ENCODE measurements at regions not wholly inside any gene's neighbourhood (a gene's known extent, or its start where the extent isn't known, plus 50 kb on each side); places are given as distances from the start of the nearest gene placed in this dataset.
A peak's percentile ranks its signal among the peaks of the same experiment; 100 is the strongest.

DNA sequence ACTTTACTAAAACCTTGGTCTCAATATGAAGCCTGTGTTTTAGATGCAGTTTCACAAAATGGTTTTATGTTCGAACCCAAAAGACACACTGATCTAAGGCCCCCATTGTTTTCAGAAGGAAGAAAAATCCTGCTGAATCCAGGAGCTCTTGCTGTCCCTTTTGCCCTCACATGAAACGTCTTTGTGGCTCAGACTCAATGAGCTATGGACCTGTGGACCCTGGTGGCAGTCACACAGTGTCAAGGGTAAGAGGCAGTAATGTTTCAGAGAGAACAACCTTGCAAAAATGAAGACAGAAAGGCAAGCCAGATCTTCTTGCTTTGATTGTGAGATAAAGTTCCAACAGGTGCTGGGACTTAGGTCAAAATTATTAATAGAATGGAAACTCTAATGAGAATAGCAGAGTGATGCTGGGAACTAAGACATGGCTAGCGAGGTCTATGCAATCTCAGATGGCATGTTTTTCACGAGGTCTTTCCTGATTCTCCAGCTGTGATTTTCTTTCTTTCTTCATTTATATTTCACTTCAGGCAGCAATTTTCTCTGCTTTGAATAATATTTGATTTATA, 164.9 kb upstream of the SLC38A2 start:
- intact Hi-C loops (cut with micrococcal nuclease): no loop called here
- H4K91ac ChIP-seq (ENCODE audit: insufficient read depth, low read depth, low read length): peak overlapping the region; percentile 69; the same call in 1 of the 2 replicates
- H2AK5ac ChIP-seq (ENCODE audit: low read depth, low read length): peak overlapping the region; percentile 89
- ChIA-PET POLR2A (ENCODE audit: unreplicated experiment) (no interaction called here), CTCF (interaction anchor here (0.5 kb wide), 1 partner anchor 442 kb away, joined by 3 read pairs; no protein-coding TSS in a partner anchor)
- H3K4me2 ChIP-seq (ENCODE audit: low read depth, low read length): no peak overlapping the region
- H3K4me1 ChIP-seq (ENCODE audit: control insufficient read depth, insufficient read depth, low read length): peaks cover 6% of the 10 kb centered on the region
- no peaks in the 10 kb centered on the region for H3K36me3 ChIP-seq (ENCODE audit: control insufficient read depth, insufficient read depth, low read length)
- H2BK15ac ChIP-seq (ENCODE audit: low read depth, low read length): peak overlapping the region; percentile 74
- peak overlapping the region; percentile 68; the same call in 1 of the 2 replicates for H3K14ac ChIP-seq (replicated peaks; ENCODE audit: low read depth, low read length)
- no peak overlapping the region; a peak in 1 of 4 replicates for H4K8ac ChIP-seq (ENCODE audit: low read depth in 2 of 2, low read length in 2 of 2)
- 100% methylated on average over 1 of the region's 4 CpGs; no CpG with 5 or more reads in 1 of the 2 experiments for WGBS, 2 experiments (ENCODE audit: extremely low coverage in 2 of 2, insufficient read length in 1 of 2)
- dilution Hi-C loops (cut with HindIII; ENCODE audit: low sequenced_read_pairs, unreplicated experiment): no loop called here
- no TSS peak for BruUV-seq (replicated peaks)
- no peak overlapping the region for H3K4me3 ChIP-seq (ENCODE audit: insufficient read depth, low read depth, low read length)
- peak overlapping the region; percentile 79 for H2BK20ac ChIP-seq (ENCODE audit: low read depth, low read length)
- ATAC-seq (ENCODE audit: low read depth) (no peak), DNase-seq (no peak)
- H2BK5ac ChIP-seq (ENCODE audit: low read depth, low read length, poor library complexity, severe bottlenecking): no peak overlapping the region
- in situ Hi-C loops (cut with MboI; ENCODE audit: low sequenced_read_pairs): no loop called here
- H3K9ac ChIP-seq (ENCODE audit: low read depth, low read length): no peak overlapping the region
- H2AFZ ChIP-seq (replicated peaks; ENCODE audit: low read length, poor library complexity): no peak overlapping the region
- TF ChIP-seq BHLHE40 (IDR thresholded peaks at IDR 0.05; ENCODE audit: low read depth, low read length) (no peak), NFE2L2 (IDR thresholded peaks at IDR 0.05; ENCODE audit: low read depth, low read length) (no peak), CEBPB (IDR thresholded peaks at IDR 0.05; ENCODE audit: low read depth, low read length) (no peak), POLR2A (IDR thresholded peaks at IDR 0.05; ENCODE audit: low read depth, low read length) (no peak), RCOR1 (IDR thresholded peaks at IDR 0.05; ENCODE audit: insufficient replicate concordance, low read length) (no peak), RFX5 (IDR thresholded peaks at IDR 0.05; ENCODE audit: low read depth, low read length) (no peak), CHD1 (IDR thresholded peaks at IDR 0.05; ENCODE audit: low read depth, low read length) (no peak), MAFK (IDR thresholded peaks at IDR 0.05; ENCODE audit: low read depth, low read length) (no peak), MXI1 (IDR thresholded peaks at IDR 0.05; ENCODE audit: borderline replicate concordance, low read depth, low read length) (no peak), SMC3 (IDR thresholded peaks at IDR 0.05; ENCODE audit: low read depth, low read length) (no peak), FOS (IDR thresholded peaks at IDR 0.05; ENCODE audit: low read depth, low read length) (no peak), RAD21 (IDR thresholded peaks at IDR 0.05; ENCODE audit: low read length) (no peak), MAZ (IDR thresholded peaks at IDR 0.05; ENCODE audit: borderline replicate concordance, low read depth, low read length) (no peak)
- TF ChIP-seq, protein P1, sequence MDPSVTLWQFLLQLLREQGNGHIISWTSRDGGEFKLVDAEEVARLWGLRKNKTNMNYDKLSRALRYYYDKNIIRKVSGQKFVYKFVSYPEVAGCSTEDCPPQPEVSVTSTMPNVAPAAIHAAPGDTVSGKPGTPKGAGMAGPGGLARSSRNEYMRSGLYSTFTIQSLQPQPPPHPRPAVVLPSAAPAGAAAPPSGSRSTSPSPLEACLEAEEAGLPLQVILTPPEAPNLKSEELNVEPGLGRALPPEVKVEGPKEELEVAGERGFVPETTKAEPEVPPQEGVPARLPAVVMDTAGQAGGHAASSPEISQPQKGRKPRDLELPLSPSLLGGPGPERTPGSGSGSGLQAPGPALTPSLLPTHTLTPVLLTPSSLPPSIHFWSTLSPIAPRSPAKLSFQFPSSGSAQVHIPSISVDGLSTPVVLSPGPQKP (IDR thresholded peaks at IDR 0.05; ENCODE audit: borderline replicate concordance, low read depth, low read length): no peak
- TF ChIP-seq, protein P2, sequence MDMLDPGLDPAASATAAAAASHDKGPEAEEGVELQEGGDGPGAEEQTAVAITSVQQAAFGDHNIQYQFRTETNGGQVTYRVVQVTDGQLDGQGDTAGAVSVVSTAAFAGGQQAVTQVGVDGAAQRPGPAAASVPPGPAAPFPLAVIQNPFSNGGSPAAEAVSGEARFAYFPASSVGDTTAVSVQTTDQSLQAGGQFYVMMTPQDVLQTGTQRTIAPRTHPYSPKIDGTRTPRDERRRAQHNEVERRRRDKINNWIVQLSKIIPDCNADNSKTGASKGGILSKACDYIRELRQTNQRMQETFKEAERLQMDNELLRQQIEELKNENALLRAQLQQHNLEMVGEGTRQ (IDR thresholded peaks at IDR 0.05; ENCODE audit: low read depth, low read length): no peak
- TF ChIP-seq, protein P3, sequence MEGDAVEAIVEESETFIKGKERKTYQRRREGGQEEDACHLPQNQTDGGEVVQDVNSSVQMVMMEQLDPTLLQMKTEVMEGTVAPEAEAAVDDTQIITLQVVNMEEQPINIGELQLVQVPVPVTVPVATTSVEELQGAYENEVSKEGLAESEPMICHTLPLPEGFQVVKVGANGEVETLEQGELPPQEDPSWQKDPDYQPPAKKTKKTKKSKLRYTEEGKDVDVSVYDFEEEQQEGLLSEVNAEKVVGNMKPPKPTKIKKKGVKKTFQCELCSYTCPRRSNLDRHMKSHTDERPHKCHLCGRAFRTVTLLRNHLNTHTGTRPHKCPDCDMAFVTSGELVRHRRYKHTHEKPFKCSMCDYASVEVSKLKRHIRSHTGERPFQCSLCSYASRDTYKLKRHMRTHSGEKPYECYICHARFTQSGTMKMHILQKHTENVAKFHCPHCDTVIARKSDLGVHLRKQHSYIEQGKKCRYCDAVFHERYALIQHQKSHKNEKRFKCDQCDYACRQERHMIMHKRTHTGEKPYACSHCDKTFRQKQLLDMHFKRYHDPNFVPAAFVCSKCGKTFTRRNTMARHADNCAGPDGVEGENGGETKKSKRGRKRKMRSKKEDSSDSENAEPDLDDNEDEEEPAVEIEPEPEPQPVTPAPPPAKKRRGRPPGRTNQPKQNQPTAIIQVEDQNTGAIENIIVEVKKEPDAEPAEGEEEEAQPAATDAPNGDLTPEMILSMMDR (conservative IDR thresholded peaks at IDR 0.05; ENCODE audit: low read depth, low read length): no peak
- H3K4ac ChIP-seq (ENCODE audit: low read depth, low read length): peak overlapping the region; percentile 69
- no peak overlapping the region for H3K27ac ChIP-seq (ENCODE audit: insufficient read depth, low read length)
- H4K5ac ChIP-seq (ENCODE audit: low read depth, low read length): 0 out of 2 replicates have a peak overlapping the region, but pooled peaks have one; percentile 35
- peak overlapping the region; percentile 57 for H3K18ac ChIP-seq (ENCODE audit: low read depth, low read length)
- peaks cover 0 to 5% of the 10 kb centered on the region in 2 experiments; a peak in 2 of 4 replicates for H3K79me1 ChIP-seq (ENCODE audit: low read depth in 1 of 2, low read length in 2 of 2)
- peak overlapping the region; percentile 46 for H2BK120ac ChIP-seq (ENCODE audit: low read depth, low read length)
- no peak overlapping the region for H2AK9ac ChIP-seq (replicated peaks; ENCODE audit: low read depth, low read length, poor library complexity)
- no peaks in the 10 kb centered on the region for H3K27me3 ChIP-seq (ENCODE audit: control insufficient read depth, insufficient read depth, low read length)
- H3K23ac ChIP-seq (ENCODE audit: low read depth, low read length): 0 out of 2 replicates have a peak overlapping the region, but pooled peaks have one; percentile 48
- 0 out of 2 replicates have a peak, but pooled peaks cover 4% of the 10 kb centered on the region for H3K9me1 ChIP-seq (ENCODE audit: insufficient read depth, low read length)
- H3K9me3 ChIP-seq (ENCODE audit: control insufficient read depth, insufficient read depth, low read length): no peaks in the 10 kb centered on the region
- no peak overlapping the region for H3K56ac ChIP-seq (ENCODE audit: extremely low read depth, insufficient read depth, low read length)
- H4K20me1 ChIP-seq (ENCODE audit: insufficient read depth, low read length): no peaks in the 10 kb centered on the region

Data from IMR-90 (cell line).